Neuronal stem cell (in vitro differentiated cells): ENCODE measurements at regions not wholly inside any gene's neighbourhood (a gene's known extent, or its start where the extent isn't known, plus 50 kb on each side); places are given as distances from the start of the nearest gene placed in this dataset.

Experiments used
- DNase-seq: peaks from one replicate; pipeline ENCODE4 v3.0.0-alpha.2; 2013; ENCODE audit warnings: low spot score
- H2AFZ ChIP-seq: one replicate; pipeline ENCODE4 v1.6.1; 2013; ENCODE audit warnings: mild to moderate bottlenecking, low read length, inconsistent platforms
- H2AK5ac ChIP-seq: 2 replicates; pipeline ENCODE4 v1.6.1; 2013; ENCODE audit warnings: low read depth, mild to moderate bottlenecking, inconsistent platforms, low read length, moderate library complexity, mixed read lengths
- H2BK120ac ChIP-seq: 2 replicates; pipeline ENCODE4 v1.6.1; 2013; ENCODE audit warnings: low read depth, mild to moderate bottlenecking, inconsistent platforms, low read length, moderate library complexity, mixed read lengths
- H2BK12ac ChIP-seq: one replicate; pipeline ENCODE4 v1.6.1; 2013; ENCODE audit warnings: low read length, inconsistent platforms
- H2BK15ac ChIP-seq: 2 replicates; pipeline ENCODE4 v1.6.1; 2013; ENCODE audit warnings: mild to moderate bottlenecking, low read length, inconsistent platforms, mixed read lengths
- H2BK5ac ChIP-seq: one replicate; pipeline ENCODE4 v1.6.1; 2013; ENCODE audit warnings: inconsistent platforms, mild to moderate bottlenecking, low read length, moderate library complexity
- H3K14ac ChIP-seq: one replicate; pipeline ENCODE4 v1.6.1; 2013; ENCODE audit warnings: low read length, inconsistent platforms
- H3K18ac ChIP-seq: 2 replicates; pipeline ENCODE4 v1.6.1; 2013; ENCODE audit warnings: low read length, inconsistent platforms
- H3K23ac ChIP-seq: 2 replicates; pipeline ENCODE4 v1.6.1; 2013; ENCODE audit warnings: low read depth, mild to moderate bottlenecking, mixed read lengths, low read length, inconsistent platforms; ENCODE audit not compliant: poor library complexity
- H3K27ac ChIP-seq: replicated peaks from 3 replicates; pipeline ENCODE4 v1.5.1; 2013; ENCODE audit warnings: low read length, inconsistent platforms
- H3K27me3 ChIP-seq, 3 experiments: 2 replicates each; pipeline ENCODE4 v1.6.1; 2013; ENCODE audit warnings: low read length in 3 of 3, mild to moderate bottlenecking in 2 of 3, inconsistent platforms in 1 of 3, low read depth in 1 of 3, mixed read lengths in 1 of 3, moderate library complexity in 1 of 3; ENCODE audit not compliant: control insufficient read depth in 3 of 3, insufficient read depth in 3 of 3
- H3K36me3 ChIP-seq, 2 donors: replicated peaks in 1 of 2; 2 replicates each; pipeline ENCODE4 v1.6.1; 2013; ENCODE audit warnings: low read length in 2 of 2; ENCODE audit not compliant: control insufficient read depth in 2 of 2, insufficient read depth in 2 of 2
- H3K4ac ChIP-seq: 2 replicates; pipeline ENCODE4 v1.6.1; 2013; ENCODE audit warnings: inconsistent platforms, mild to moderate bottlenecking, low read length, moderate library complexity
- H3K4me1 ChIP-seq, 2 donors: 1 replicate in 1 of 2; 2 replicates in 1 of 2; pipeline ENCODE4 v1.6.1; 2013; ENCODE audit warnings: low read length in 2 of 2, low read depth in 1 of 2; ENCODE audit not compliant: control insufficient read depth in 2 of 2, insufficient read depth in 1 of 2
- H3K4me2 ChIP-seq: one replicate; pipeline ENCODE4 v1.6.1; 2013; ENCODE audit warnings: mild to moderate bottlenecking, low read length, inconsistent platforms; ENCODE audit not compliant: insufficient read depth, poor library complexity, severe bottlenecking
- H3K4me3 ChIP-seq, 2 donors: 2 replicates each; pipeline ENCODE4 v1.5.1; 2013; ENCODE audit warnings: low read length in 2 of 2, mild to moderate bottlenecking in 2 of 2, inconsistent platforms in 1 of 2, moderate library complexity in 1 of 2
- H3K79me1 ChIP-seq: one replicate; pipeline ENCODE4 v1.6.1; 2013; ENCODE audit warnings: low read depth, mild to moderate bottlenecking, inconsistent platforms, low read length, moderate library complexity
- H3K9ac ChIP-seq: one replicate; pipeline ENCODE4 v1.6.1; 2013; ENCODE audit warnings: mild to moderate bottlenecking, low read depth, low read length, inconsistent platforms; ENCODE audit not compliant: poor library complexity
- H3K9me3 ChIP-seq, 2 donors: replicated peaks in 1 of 2; 2 replicates each; pipeline versions ENCODE3 to v1.6.1; 2013; ENCODE audit warnings: low read length in 2 of 2, mild to moderate bottlenecking in 2 of 2, inconsistent platforms in 1 of 2, low read depth in 1 of 2, mixed read lengths in 1 of 2, moderate library complexity in 1 of 2; ENCODE audit not compliant: control insufficient read depth in 2 of 2, insufficient read depth in 1 of 2
- H4K8ac ChIP-seq: one replicate; pipeline ENCODE4 v1.6.1; 2013; ENCODE audit warnings: low read depth, mild to moderate bottlenecking, inconsistent platforms, low read length, moderate library complexity
- H4K91ac ChIP-seq: one replicate; pipeline ENCODE4 v1.6.1; 2013; ENCODE audit warnings: low read length, low read depth, mild to moderate bottlenecking, inconsistent platforms; ENCODE audit not compliant: poor library complexity
- WGBS, 2 donors: extraction: QIAGEN DNeasy Blood & Tissue Kit; methylation state at CpG; one replicate each; pipeline ENCODE4 v1.1.7; 2013; ENCODE audit warnings: missing lambda C conversion rate in 2 of 2, mixed read lengths in 1 of 2; ENCODE audit not compliant: insufficient read length in 2 of 2, insufficient replicate concordance in 1 of 2; ENCODE audit errors: extremely low coverage in 2 of 2; 5-methylcytosine and 5-hydroxymethylcytosine counted together

- Histone ChIP-seq H3K4ac (no peak overlapping the region), H2BK15ac (no peak overlapping the region), H3K79me1 (no peaks in the 10 kb centered on the region), H2AK5ac (no peak overlapping the region), H2BK120ac (no peak overlapping the region), H3K9ac (no peak overlapping the region), H3K4me2 (no peak overlapping the region), H3K36me3 (no peaks in the 10 kb centered on the region), H3K23ac (no peak overlapping the region), H2BK5ac (no peak overlapping the region), H4K91ac (no peak overlapping the region), H3K27ac (no peak overlapping the region), H4K8ac (no peak overlapping the region), H3K14ac (no peak overlapping the region), H3K18ac (no peak overlapping the region), H2BK12ac (no peak overlapping the region), H3K4me1 (no peaks in the 10 kb centered on the region), H3K9me3 (no peaks in the 10 kb centered on the region), H2AFZ (no peak overlapping the region), H3K4me3 (no peak overlapping the region), H3K27me3 (no peaks in the 10 kb centered on the region)
- no CpG with 5 or more reads among the region's 1 CpG for WGBS, 2 donors
- no peak for DNase-seq
These were observed 565.2 kb downstream of the LTN1 start for GRCh38 chr21:28427394-28428022.

DNA sequence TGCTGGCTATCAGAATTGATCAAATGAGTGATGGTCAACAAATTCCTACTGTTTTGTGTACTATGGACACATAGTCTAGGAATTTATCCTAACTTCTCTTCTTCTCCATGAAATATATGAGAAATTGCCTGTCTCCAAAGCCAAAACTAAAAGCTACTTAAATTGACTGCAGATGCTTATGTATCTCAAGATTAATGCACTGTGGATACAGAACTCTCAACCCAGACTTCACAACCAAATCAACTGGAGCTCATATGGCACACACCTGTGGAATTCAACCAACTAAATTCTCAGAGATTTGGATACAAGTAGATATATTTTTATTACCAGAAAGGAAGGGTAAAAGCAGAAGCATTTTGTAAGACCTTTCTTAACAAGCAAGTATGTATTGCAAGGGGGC, 566.1 kb downstream of the LTN1 start:
- Histone ChIP-seq H4K91ac (no peak overlapping the region), H2BK12ac (no peak overlapping the region), H3K27me3 (no peaks in the 10 kb centered on the region), H4K8ac (no peak overlapping the region), H2BK15ac (no peak overlapping the region), H3K14ac (no peak overlapping the region), H3K27ac (no peak overlapping the region), H3K79me1 (no peaks in the 10 kb centered on the region), H3K23ac (no peak overlapping the region), H3K4me3 (no peak overlapping the region), H3K4me2 (no peak overlapping the region), H2BK120ac (no peak overlapping the region), H2AFZ (no peak overlapping the region), H3K4me1 (no peaks in the 10 kb centered on the region), H2BK5ac (no peak overlapping the region), H3K9ac (no peak overlapping the region), H3K36me3 (no peaks in the 10 kb centered on the region), H3K18ac (no peak overlapping the region), H2AK5ac (no peak overlapping the region), H3K9me3 (no peaks in the 10 kb centered on the region), H3K4ac (no peak overlapping the region)
- DNase-seq: no peak

DNA sequence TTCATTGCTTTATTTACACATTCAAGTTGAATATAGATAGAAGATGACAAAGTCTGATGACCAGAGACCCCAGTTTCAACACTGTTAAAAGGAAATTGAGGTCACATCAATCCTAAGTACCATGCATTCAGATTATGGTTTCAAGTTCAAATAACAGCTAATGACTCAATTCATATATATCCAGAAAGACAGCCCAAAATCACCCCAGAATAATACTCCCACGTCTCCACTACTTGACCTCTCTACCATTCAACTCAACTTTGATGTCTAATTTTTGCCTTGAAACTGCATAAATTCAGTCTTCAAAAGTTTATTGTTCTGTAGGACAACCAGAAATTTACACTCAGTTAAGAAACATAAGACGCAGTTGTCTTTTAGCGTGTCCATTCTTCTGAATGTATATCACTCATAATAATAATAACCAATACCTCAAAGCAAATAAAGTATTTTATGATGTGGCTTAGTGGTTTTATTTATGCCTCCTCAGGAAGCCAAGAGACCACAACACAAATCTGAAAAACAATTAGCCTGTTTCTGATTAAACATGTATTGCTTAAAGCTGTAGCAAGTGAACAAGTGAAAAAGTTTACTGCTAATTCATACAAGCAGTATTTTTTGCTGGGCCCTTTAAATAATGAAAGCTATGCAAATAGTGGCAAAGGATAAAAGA, 569.0 kb downstream of the LTN1 start:
- no peak for DNase-seq
- Histone ChIP-seq H3K4me3 (no peak overlapping the region), H4K91ac (no peak overlapping the region), H2AK5ac (no peak overlapping the region), H3K4me1 (no peaks in the 10 kb centered on the region), H3K4me2 (no peak overlapping the region), H3K9ac (no peak overlapping the region), H3K27ac (no peak overlapping the region), H2BK120ac (no peak overlapping the region), H2BK5ac (no peak overlapping the region), H3K18ac (no peak overlapping the region), H3K4ac (no peak overlapping the region), H3K23ac (no peak overlapping the region), H3K79me1 (no peaks in the 10 kb centered on the region), H2AFZ (no peak overlapping the region), H2BK15ac (no peak overlapping the region), H3K36me3 (no peaks in the 10 kb centered on the region), H3K27me3 (no peaks in the 10 kb centered on the region), H4K8ac (no peak overlapping the region), H2BK12ac (no peak overlapping the region), H3K9me3 (no peaks in the 10 kb centered on the region), H3K14ac (no peak overlapping the region)
- no CpG with 5 or more reads among the region's 3 CpGs for WGBS, 2 donors

DNA sequence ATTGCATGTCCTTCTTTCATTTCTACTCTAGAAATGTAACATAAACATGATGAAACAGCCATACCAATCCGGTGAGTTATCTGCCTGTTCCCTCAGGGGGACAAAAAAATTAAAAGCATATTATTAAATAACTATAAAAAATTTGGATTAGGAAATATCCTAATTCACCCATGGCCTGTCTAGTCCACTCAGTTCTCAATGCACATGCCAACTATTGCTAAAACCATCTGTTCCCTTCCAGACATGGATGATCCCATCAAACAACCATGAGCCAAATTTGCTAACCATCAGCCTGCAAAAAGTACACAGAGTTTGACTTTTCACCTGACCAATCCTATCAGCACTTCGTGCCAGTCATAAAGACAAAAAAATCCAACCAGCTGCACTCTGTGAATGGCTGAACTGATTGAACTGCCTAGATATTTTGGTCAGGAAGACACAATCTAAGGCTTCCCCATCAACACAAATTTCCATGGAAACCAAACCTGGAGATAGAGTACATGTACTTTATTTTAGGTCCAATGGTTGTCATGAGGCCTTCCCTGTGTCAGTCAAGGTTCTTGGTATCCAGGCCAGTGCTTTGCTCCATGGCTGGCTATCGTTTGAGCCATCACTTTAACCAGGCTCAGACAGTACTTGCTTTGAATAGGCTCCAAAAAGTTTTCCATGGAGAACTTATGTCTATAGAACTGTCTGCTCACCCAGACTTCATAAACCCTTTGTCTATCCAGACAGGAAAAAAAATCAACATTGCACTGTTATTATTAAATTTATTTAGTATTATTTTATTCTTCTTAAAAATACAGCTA, 570.8 kb downstream of the LTN1 start:
- Histone ChIP-seq H3K4me1 (no peaks in the 10 kb centered on the region), H3K9ac (no peak overlapping the region), H3K23ac (no peak overlapping the region), H3K27ac (no peak overlapping the region), H2AFZ (no peak overlapping the region), H3K4me3 (no peak overlapping the region), H3K4ac (no peak overlapping the region), H4K91ac (no peak overlapping the region), H3K79me1 (no peaks in the 10 kb centered on the region), H2AK5ac (no peak overlapping the region), H2BK15ac (no peak overlapping the region), H3K18ac (no peak overlapping the region), H3K9me3 (no peaks in the 10 kb centered on the region), H2BK5ac (no peak overlapping the region), H3K36me3 (no peaks in the 10 kb centered on the region), H4K8ac (no peak overlapping the region), H3K14ac (no peak overlapping the region), H3K4me2 (no peak overlapping the region), H3K27me3 (no peaks in the 10 kb centered on the region), H2BK120ac (no peak overlapping the region), H2BK12ac (no peak overlapping the region)
- no CpG with 5 or more reads among the region's 3 CpGs for WGBS, 2 donors
- DNase-seq: no peak
